IMR-90 (cell line): ENCODE measurements at regions not wholly inside any gene's neighbourhood (a gene's known extent, or its start where the extent isn't known, plus 50 kb on each side); places are given as distances from the start of the nearest gene placed in this dataset.

ENCODE experiments used
- ATAC-seq: fragments of 200-7000 bp; cut with Tn5 transposase; 2 replicates; pipeline ENCODE4 v1.9.1; 2020; ENCODE audit warnings: low read depth, mild to moderate bottlenecking, moderate library complexity
- BruUV-seq: library from RNA; stranded (reverse); fragments of 400-500 nt; replicated peaks from 2 replicates; lab custom pipeline; 2021; lab: Mats Ljungman, UMichigan
- CTCF ChIA-PET: fragments of 300-600 bp; formaldehyde crosslinking; extraction: SDS; loops from one replicate; lab custom pipeline; 2021; ENCODE audit warnings: antibody characterized with exemption; lab: Yijun Ruan, JAX
- POLR2A ChIA-PET: fragments of 300-600 bp; sonication (Branson Sonifier 250); formaldehyde crosslinking; loops from one replicate; lab custom pipeline; 2022; ENCODE audit warnings: antibody characterized with exemption; ENCODE audit not compliant: unreplicated experiment; lab: Charles Lee
- DNase-seq: peaks from one replicate; pipeline ENCODE4 v3.0.0; 2013
- H2AFZ ChIP-seq: replicated peaks from 2 replicates; pipeline ENCODE3; 2013; ENCODE audit warnings: low read length, mild to moderate bottlenecking; ENCODE audit not compliant: poor library complexity
- H2AK5ac ChIP-seq: 2 replicates; pipeline ENCODE4 v1.6.1; 2013; ENCODE audit warnings: low read depth, low read length, inconsistent platforms
- H2AK9ac ChIP-seq: replicated peaks from 2 replicates; pipeline ENCODE3; 2013; ENCODE audit warnings: mild to moderate bottlenecking, low read depth, low read length, moderate library complexity; ENCODE audit not compliant: poor library complexity
- H2BK120ac ChIP-seq: 2 replicates; pipeline ENCODE4 v1.6.1; 2013; ENCODE audit warnings: low read depth, low read length, inconsistent platforms
- H2BK15ac ChIP-seq: 3 replicates; pipeline ENCODE4 v1.6.1; 2013; ENCODE audit warnings: low read depth, low read length, inconsistent platforms
- H2BK20ac ChIP-seq: 2 replicates; pipeline ENCODE4 v1.6.1; 2013; ENCODE audit warnings: low read depth, mild to moderate bottlenecking, inconsistent platforms, low read length, moderate library complexity
- H2BK5ac ChIP-seq: 2 replicates; pipeline ENCODE4 v1.6.1; 2013; ENCODE audit warnings: mild to moderate bottlenecking, low read depth, low read length, inconsistent platforms; ENCODE audit not compliant: poor library complexity, severe bottlenecking
- H3K14ac ChIP-seq: replicated peaks from 2 replicates; pipeline ENCODE4 v1.6.1; 2013; ENCODE audit warnings: low read depth, low read length, inconsistent platforms
- H3K18ac ChIP-seq: 2 replicates; pipeline ENCODE4 v1.6.1; 2013; ENCODE audit warnings: low read depth, low read length, control low read depth
- H3K23ac ChIP-seq: 2 replicates; pipeline ENCODE4 v1.6.1; 2013; ENCODE audit warnings: low read depth, low read length, inconsistent platforms
- H3K27ac ChIP-seq: 2 replicates; pipeline ENCODE4 v1.5.1; 2013; ENCODE audit warnings: mild to moderate bottlenecking, control low read depth, low read length; ENCODE audit not compliant: insufficient read depth
- H3K27me3 ChIP-seq: 2 replicates; pipeline ENCODE4 v1.6.1; 2013; ENCODE audit warnings: low read length; ENCODE audit not compliant: control insufficient read depth, insufficient read depth
- H3K36me3 ChIP-seq: 2 replicates; pipeline ENCODE4 v1.6.1; 2013; ENCODE audit warnings: low read length, mixed read lengths; ENCODE audit not compliant: control insufficient read depth, insufficient read depth
- H3K4ac ChIP-seq: 2 replicates; pipeline ENCODE4 v1.6.1; 2013; ENCODE audit warnings: low read depth, low read length, inconsistent platforms
- H3K4me1 ChIP-seq: 2 replicates; pipeline ENCODE4 v1.6.1; 2013; ENCODE audit warnings: low read length, mixed read lengths; ENCODE audit not compliant: control insufficient read depth, insufficient read depth
- H3K4me2 ChIP-seq: 2 replicates; pipeline ENCODE4 v1.6.1; 2013; ENCODE audit warnings: low read depth, mild to moderate bottlenecking, control low read depth, low read length, moderate library complexity
- H3K4me3 ChIP-seq: 2 replicates; pipeline ENCODE4 v1.5.1; 2013; ENCODE audit warnings: low read depth, mild to moderate bottlenecking, control low read depth, low read length, moderate library complexity; ENCODE audit not compliant: insufficient read depth
- H3K56ac ChIP-seq: 2 replicates; pipeline ENCODE4 v1.6.1; 2013; ENCODE audit warnings: low read length, inconsistent platforms; ENCODE audit not compliant: insufficient read depth; ENCODE audit errors: extremely low read depth
- H3K79me1 ChIP-seq, 2 experiments: 2 replicates each; pipeline ENCODE4 v1.6.1; 2013; ENCODE audit warnings: low read length in 2 of 2, inconsistent platforms in 1 of 2, low read depth in 1 of 2
- H3K9ac ChIP-seq: 2 replicates; pipeline ENCODE4 v1.6.1; 2013; ENCODE audit warnings: low read depth, low read length, control low read depth
- H3K9me1 ChIP-seq: 2 replicates; pipeline ENCODE4 v1.6.1; 2013; ENCODE audit warnings: low read length, inconsistent platforms; ENCODE audit not compliant: insufficient read depth
- H3K9me3 ChIP-seq: 2 replicates; pipeline ENCODE4 v1.6.1; 2013; ENCODE audit warnings: low read length; ENCODE audit not compliant: control insufficient read depth, insufficient read depth
- H4K20me1 ChIP-seq: 2 replicates; pipeline ENCODE4 v1.6.1; 2013; ENCODE audit warnings: low read length, inconsistent platforms; ENCODE audit not compliant: insufficient read depth
- H4K5ac ChIP-seq: 2 replicates; pipeline ENCODE4 v1.6.1; 2013; ENCODE audit warnings: mild to moderate bottlenecking, low read depth, low read length, control low read depth
- H4K8ac ChIP-seq, 2 experiments: 2 replicates each; pipeline ENCODE4 v1.6.1; 2013; ENCODE audit warnings: low read depth in 2 of 2, low read length in 2 of 2, control low read depth in 1 of 2, inconsistent platforms in 1 of 2
- H4K91ac ChIP-seq: 2 replicates; pipeline ENCODE4 v1.6.1; 2013; ENCODE audit warnings: low read depth, low read length, inconsistent platforms; ENCODE audit not compliant: insufficient read depth
- CEBPB ChIP-seq: IDR thresholded peaks from 2 replicates; pipeline ENCODE4 v1.6.1; 2012; ENCODE audit warnings: low read depth, low read length, improper control_type of control experiment
- CHD1 ChIP-seq: IDR thresholded peaks from 2 replicates; pipeline ENCODE4 v1.6.1; 2012; ENCODE audit warnings: low read depth, low read length, improper control_type of control experiment
- ELK1 ChIP-seq: fragments of 150-350 bp; IDR thresholded peaks from 2 replicates; pipeline ENCODE4 v1.6.1; 2016; ENCODE audit warnings: low read depth, mild to moderate bottlenecking, low read length, moderate library complexity, borderline replicate concordance
- MAFK ChIP-seq: IDR thresholded peaks from 2 replicates; pipeline ENCODE4 v1.6.1; 2012; ENCODE audit warnings: low read depth, low read length, improper control_type of control experiment
- MXI1 ChIP-seq: IDR thresholded peaks from 2 replicates; pipeline ENCODE4 v1.6.1; 2012; ENCODE audit warnings: low read depth, mild to moderate bottlenecking, low read length, moderate library complexity, borderline replicate concordance
- NFE2L2 ChIP-seq: fragments of 150-350 bp; IDR thresholded peaks from 2 replicates; pipeline ENCODE4 v1.6.1; 2016; ENCODE audit warnings: low read depth, mild to moderate bottlenecking, low read length
- RFX5 ChIP-seq: IDR thresholded peaks from 2 replicates; pipeline ENCODE4 v1.8.0; 2012; ENCODE audit warnings: low read depth, mild to moderate bottlenecking, low read length, moderate library complexity
- SMC3 ChIP-seq: fragments of 150-350 bp; IDR thresholded peaks from 2 replicates; pipeline ENCODE4 v1.6.1; 2016; ENCODE audit warnings: low read depth, mild to moderate bottlenecking, antibody characterized with exemption, low read length, moderate library complexity
- USF2 ChIP-seq: fragments of 150-350 bp; IDR thresholded peaks from 2 replicates; pipeline ENCODE4 v1.6.1; 2017; ENCODE audit warnings: mild to moderate bottlenecking, antibody characterized with exemption, low read length, low read depth
- WGBS, 2 experiments: methylation state at CpG; one replicate each; pipeline versions ENCODE4 v1.1.5 to v1.1.7; 2013; ENCODE audit warnings: missing lambda C conversion rate in 2 of 2; ENCODE audit not compliant: insufficient read length in 1 of 2; ENCODE audit errors: extremely low coverage in 2 of 2; 5-methylcytosine and 5-hydroxymethylcytosine counted together
- dilution Hi-C: fragments of 300-500 bp; cut with HindIII; formaldehyde crosslinking; loops from one replicate; pipeline ENCODE4 v1.14.3; 2018; ENCODE audit warnings: low sequenced_read_pairs; ENCODE audit not compliant: unreplicated experiment
- in situ Hi-C: fragments of 300-500 bp; cut with MboI; formaldehyde crosslinking; loops from 3 replicates; pipeline ENCODE4 v1.14.3; 2019; ENCODE audit warnings: low sequenced_read_pairs, inconsistent platforms, mixed read lengths
- intact Hi-C: fragments of 100-400 bp; cut with micrococcal nuclease; formaldehyde crosslinking; loops from 2 replicates; pipeline ENCODE4 v1.10.0; 2022

GRCh38 chr5:10860196-10860543 is 99.1 kb upstream of the DAP start:
- intact Hi-C loops: loop anchor here (5.0 to 10.0 kb wide), 4 partner anchors 42 to 202 kb away; no protein-coding TSS in a partner anchor
- H3K4me3 ChIP-seq: no peak overlapping the region
- H4K8ac ChIP-seq: peak overlapping the region in 1 of 2 experiments; percentile 72; a peak in 1 of 4 replicates
- in situ Hi-C loops: no loop called here
- H2AK9ac ChIP-seq: no peak overlapping the region
- H3K9me3 ChIP-seq: no peaks in the 10 kb centered on the region; the same call in none of the 2 replicates
- H3K27ac ChIP-seq: no peak overlapping the region
- ChIA-PET POLR2A (no interaction called here), CTCF (interaction anchor here (0.9 kb wide), 1 partner anchor 29 kb away, joined by 3 read pairs; no protein-coding TSS in a partner anchor)
- BruUV-seq: no TSS peak
- peaks cover 18% of the 10 kb centered on the region for H3K4me1 ChIP-seq
- peak overlapping the region; percentile 74 for H3K4ac ChIP-seq
- no peaks in the 10 kb centered on the region for H3K36me3 ChIP-seq
- H3K23ac ChIP-seq: no peak overlapping the region
- H2AK5ac ChIP-seq: peak overlapping the region; percentile 50; the same call in 1 of the 2 replicates
- 88% methylated on average over 5 of the region's 9 CpGs; no CpG with 5 or more reads in 1 of the 2 experiments for WGBS, 2 experiments
- H3K9ac ChIP-seq: no peak overlapping the region
- no peak overlapping the region for H4K5ac ChIP-seq
- H3K79me1 ChIP-seq: no peaks in the 10 kb centered on the region
- H4K20me1 ChIP-seq: no peaks in the 10 kb centered on the region
- peak overlapping the region; percentile 48; the same call in 1 of the 2 replicates for H2BK20ac ChIP-seq
- H4K91ac ChIP-seq: peak overlapping the region; percentile 42; the same call in 1 of the 2 replicates
- peak overlapping the region; percentile 66; the same call in 1 of the 3 replicates for H2BK15ac ChIP-seq
- H3K14ac ChIP-seq: peak overlapping the region; percentile 22; the same call in 1 of the 2 replicates
- peak overlapping the region; percentile 48 for H2AFZ ChIP-seq
- H2BK5ac ChIP-seq: peak overlapping the region; percentile 46
- TF ChIP-seq SMC3 (no peak), ELK1 (no peak), USF2 (no peak), MAFK (no peak), RFX5 (no peak), NFE2L2 (no peak), CHD1 (no peak), CEBPB (no peak), MXI1 (no peak)
- ATAC-seq (no peak), DNase-seq (no peak)
- H3K56ac ChIP-seq: no peak overlapping the region
- H3K4me2 ChIP-seq: no peak overlapping the region
- dilution Hi-C loops: no loop called here
- H3K9me1 ChIP-seq: peaks cover 26% of the 10 kb centered on the region
- H2BK120ac ChIP-seq: peak overlapping the region; percentile 68; the same call in 1 of the 2 replicates
- H3K27me3 ChIP-seq: no peaks in the 10 kb centered on the region
- peak overlapping the region; percentile 33; the same call in 1 of the 2 replicates for H3K18ac ChIP-seq
